GM23338 (cell line): ENCODE measurements at regions not wholly inside any gene's neighbourhood (a gene's known extent, or its start where the extent isn't known, plus 50 kb on each side); places are given as distances from the start of the nearest gene placed in this dataset.

ENCODE experiments used
- ATAC-seq: fragments of 200-7000 bp; cut with Tn5 transposase; 3 replicates; pipeline ENCODE4 v1.9.1; 2020
- DNase-seq: peaks from one replicate; pipeline ENCODE4 v3.0.0-alpha.2; 2015; ENCODE audit warnings: low spot score
- H2AFZ ChIP-seq: fragments of 200-600 bp; sonication (generic); 2 replicates; pipeline ENCODE4 v1.8.0; 2016; ENCODE audit warnings: antibody characterized with exemption, mild to moderate bottlenecking, moderate library complexity
- H3F3A ChIP-seq: fragments of 200-600 bp; sonication (generic); replicated peaks from 2 replicates; pipeline ENCODE4 v1.8.0; 2017; ENCODE audit warnings: antibody characterized with exemption, mixed run types, low read depth
- H3K27ac ChIP-seq: fragments of 200-600 bp; sonication (generic); 2 replicates; pipeline ENCODE4 v1.6.1; 2016; ENCODE audit warnings: low read depth
- H3K27me3 ChIP-seq: fragments of 200-600 bp; sonication (generic); 2 replicates; pipeline ENCODE4 v1.8.0; 2016; ENCODE audit warnings: mild to moderate bottlenecking, mixed run types, moderate library complexity; ENCODE audit not compliant: insufficient read depth
- H3K36me3 ChIP-seq: fragments of 200-600 bp; sonication (generic); 2 replicates; pipeline ENCODE4 v1.8.0; 2016; ENCODE audit warnings: mild to moderate bottlenecking; ENCODE audit not compliant: insufficient read depth
- H3K4me1 ChIP-seq: fragments of 200-600 bp; sonication (generic); 2 replicates; pipeline ENCODE4 v1.8.0; 2016; ENCODE audit warnings: mild to moderate bottlenecking, moderate library complexity; ENCODE audit not compliant: insufficient read depth
- H3K4me2 ChIP-seq: fragments of 200-600 bp; sonication (generic); 2 replicates; pipeline ENCODE4 v1.7.1; 2017; ENCODE audit warnings: mixed run types
- H3K4me3 ChIP-seq: fragments of 200-600 bp; sonication (generic); 2 replicates; pipeline ENCODE4 v1.6.1; 2016; ENCODE audit warnings: mixed run types
- H3K79me2 ChIP-seq: fragments of 200-600 bp; sonication (generic); replicated peaks from 2 replicates; pipeline ENCODE4 v1.8.0; 2017; ENCODE audit warnings: mild to moderate bottlenecking; ENCODE audit not compliant: insufficient read depth
- H3K9me2 ChIP-seq: fragments of 200-600 bp; sonication (generic); 2 replicates; pipeline ENCODE4 v1.8.0; 2017; ENCODE audit not compliant: insufficient read depth
- H4K20me1 ChIP-seq: fragments of 200-600 bp; sonication (generic); replicated peaks from 2 replicates; pipeline ENCODE4 v1.8.0; 2017; ENCODE audit warnings: mild to moderate bottlenecking; ENCODE audit not compliant: insufficient read depth
- H3K27ac Mint-ChIP-seq: 2 replicates; pipeline ENCODE4 v1.8.0; 2020; ENCODE audit warnings: inconsistent platforms, mild to moderate bottlenecking, moderate library complexity, mixed read lengths
- H3K27me3 Mint-ChIP-seq: 3 replicates; pipeline ENCODE4 v1.8.0; 2022; ENCODE audit warnings: low read depth, mild to moderate bottlenecking, moderate library complexity, mixed read lengths, inconsistent platforms; ENCODE audit not compliant: insufficient read depth, poor library complexity
- H3K36me3 Mint-ChIP-seq: 3 replicates; pipeline ENCODE4 v1.8.0; 2021; ENCODE audit warnings: low read depth, mild to moderate bottlenecking, inconsistent platforms, moderate library complexity, mixed read lengths
- H3K4me1 Mint-ChIP-seq: 3 replicates; pipeline ENCODE4 v1.8.0; 2020; ENCODE audit warnings: mild to moderate bottlenecking, inconsistent platforms, mixed read lengths
- H3K4me3 Mint-ChIP-seq: 3 replicates; pipeline ENCODE4 v1.8.0; 2021; ENCODE audit warnings: moderate library complexity, mild to moderate bottlenecking, inconsistent platforms, mixed read lengths
- H3K9me3 Mint-ChIP-seq: 3 replicates; pipeline ENCODE4 v1.8.0; 2020; ENCODE audit warnings: moderate library complexity, mild to moderate bottlenecking, inconsistent platforms, mixed read lengths
- CREB1 ChIP-seq: fragments of 250-450 bp; sonication (Bioruptor Pico); IDR thresholded peaks from 2 replicates; pipeline ENCODE4 v1.5.0; 2020; ENCODE audit warnings: low read depth, mild to moderate bottlenecking, moderate library complexity
- EZH2 ChIP-seq: fragments of 200-600 bp; sonication (generic); IDR thresholded peaks from one replicate; pipeline ENCODE4 v1.8.0; 2017; ENCODE audit warnings: antibody characterized with exemption, mild to moderate bottlenecking, low read depth; ENCODE audit not compliant: unreplicated experiment
- EZH2phosphoT487 ChIP-seq: fragments of 200-600 bp; sonication (generic); IDR thresholded peaks from one replicate; pipeline ENCODE4 v1.8.1; 2018; ENCODE audit warnings: antibody characterized with exemption; ENCODE audit not compliant: unreplicated experiment
- JUNB ChIP-seq: IDR thresholded peaks from one replicate; pipeline ENCODE4 v1.6.1; 2016; ENCODE audit warnings: antibody characterized with exemption; ENCODE audit not compliant: unreplicated experiment
- NANOG ChIP-seq: IDR thresholded peaks from 2 replicates; pipeline ENCODE4 v1.6.1; 2016; ENCODE audit warnings: antibody characterized with exemption, borderline replicate concordance
- POLR2AphosphoS5 ChIP-seq: IDR thresholded peaks from 2 replicates; pipeline ENCODE4 v1.6.1; 2016; ENCODE audit warnings: antibody characterized with exemption, low read depth
- STAT1 ChIP-seq: IDR thresholded peaks from one replicate; pipeline ENCODE4 v1.6.1; 2016; ENCODE audit warnings: antibody characterized with exemption; ENCODE audit not compliant: unreplicated experiment
- ZNF114 ChIP-seq: fragments of 250-450 bp; sonication (Bioruptor Pico); IDR thresholded peaks from 2 replicates; pipeline ENCODE4 v1.5.0; 2020; ENCODE audit warnings: mild to moderate bottlenecking, moderate library complexity
- ZNF331 ChIP-seq: fragments of 250-450 bp; sonication (Bioruptor Pico); IDR thresholded peaks from 2 replicates; pipeline ENCODE4 v1.5.0; 2020; ENCODE audit warnings: low read depth, mild to moderate bottlenecking, moderate library complexity
- TF ChIP-seq, protein P1 (sequence below): fragments of 250-450 bp; sonication (Bioruptor Pico); IDR thresholded peaks from 2 replicates; pipeline ENCODE4 v1.5.0; 2020; ENCODE audit warnings: mild to moderate bottlenecking, moderate library complexity
- TF ChIP-seq, protein P2 (sequence below): IDR thresholded peaks from 2 replicates; pipeline ENCODE4 v1.6.1; 2016; ENCODE audit warnings: antibody characterized with exemption
- TF ChIP-seq, protein P3 (sequence below): IDR thresholded peaks from one replicate; pipeline ENCODE4 v1.6.1; 2018; ENCODE audit warnings: antibody characterized with exemption; ENCODE audit not compliant: unreplicated experiment
- TF ChIP-seq, protein P4 (sequence below), 2 experiments: fragments of 200-600 bp in 1 of 2; sonication (generic) in 1 of 2; conservative IDR thresholded peaks; 2 replicates each; pipeline versions ENCODE4 v1.5.1 to v1.6.1; 2016 to 2017; ENCODE audit warnings: antibody characterized with exemption in 2 of 2, low read depth in 2 of 2, mild to moderate bottlenecking in 2 of 2, moderate library complexity in 1 of 2

DNA sequence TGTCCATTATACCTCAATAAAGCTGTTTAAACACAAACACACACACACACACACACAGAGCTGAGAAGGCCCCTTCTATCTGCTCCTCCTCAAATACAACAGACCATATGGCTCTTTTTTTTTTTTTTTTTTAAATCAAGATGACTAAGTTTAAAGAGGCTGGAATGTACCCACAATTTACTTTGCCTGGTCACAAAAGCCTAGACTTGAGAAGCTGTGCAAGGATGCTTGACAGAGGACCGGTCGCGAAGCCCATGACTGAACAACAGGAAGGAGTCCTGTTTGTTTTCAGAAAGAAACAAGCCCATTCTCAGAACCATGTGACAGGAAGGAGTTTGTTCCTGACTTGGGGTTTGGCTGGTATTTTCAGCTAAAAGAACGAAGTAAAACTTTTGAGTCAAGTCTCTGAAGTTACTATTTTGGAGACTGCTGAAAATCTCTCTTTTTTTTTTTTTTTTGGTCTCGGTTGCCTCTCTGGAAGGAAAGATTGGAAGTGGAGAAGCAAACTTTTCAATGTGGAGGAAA, 650.9 kb upstream of the TENM3 start:
- no peak overlapping the region for H3K27ac Mint-ChIP-seq
- no peak overlapping the region for H3K4me3 ChIP-seq
- peaks cover 4% of the 10 kb centered on the region for H3K27me3 Mint-ChIP-seq
- peaks cover 7% of the 10 kb centered on the region; the same call in 1 of the 2 replicates for H3K9me2 ChIP-seq
- H3K4me3 Mint-ChIP-seq, result no peak overlapping the region
- no peaks in the 10 kb centered on the region for H3K79me2 ChIP-seq
- H2AFZ ChIP-seq, result peak overlapping the region; percentile 76; the same call in 1 of the 2 replicates
- H3K36me3 Mint-ChIP-seq, result no peaks in the 10 kb centered on the region
- H3K4me1 Mint-ChIP-seq, result no peaks in the 10 kb centered on the region
- TF ChIP-seq EZH2phosphoT487 (no peak), NANOG (no peak), ZNF331 (CRISPR knock-in tag) (no peak), ZNF114 (CRISPR knock-in tag) (no peak), POLR2AphosphoS5 (no peak), JUNB (no peak), STAT1 (no peak), CREB1 (CRISPR knock-in tag) (no peak), EZH2 (no peak)
- TF ChIP-seq, protein P1, sequence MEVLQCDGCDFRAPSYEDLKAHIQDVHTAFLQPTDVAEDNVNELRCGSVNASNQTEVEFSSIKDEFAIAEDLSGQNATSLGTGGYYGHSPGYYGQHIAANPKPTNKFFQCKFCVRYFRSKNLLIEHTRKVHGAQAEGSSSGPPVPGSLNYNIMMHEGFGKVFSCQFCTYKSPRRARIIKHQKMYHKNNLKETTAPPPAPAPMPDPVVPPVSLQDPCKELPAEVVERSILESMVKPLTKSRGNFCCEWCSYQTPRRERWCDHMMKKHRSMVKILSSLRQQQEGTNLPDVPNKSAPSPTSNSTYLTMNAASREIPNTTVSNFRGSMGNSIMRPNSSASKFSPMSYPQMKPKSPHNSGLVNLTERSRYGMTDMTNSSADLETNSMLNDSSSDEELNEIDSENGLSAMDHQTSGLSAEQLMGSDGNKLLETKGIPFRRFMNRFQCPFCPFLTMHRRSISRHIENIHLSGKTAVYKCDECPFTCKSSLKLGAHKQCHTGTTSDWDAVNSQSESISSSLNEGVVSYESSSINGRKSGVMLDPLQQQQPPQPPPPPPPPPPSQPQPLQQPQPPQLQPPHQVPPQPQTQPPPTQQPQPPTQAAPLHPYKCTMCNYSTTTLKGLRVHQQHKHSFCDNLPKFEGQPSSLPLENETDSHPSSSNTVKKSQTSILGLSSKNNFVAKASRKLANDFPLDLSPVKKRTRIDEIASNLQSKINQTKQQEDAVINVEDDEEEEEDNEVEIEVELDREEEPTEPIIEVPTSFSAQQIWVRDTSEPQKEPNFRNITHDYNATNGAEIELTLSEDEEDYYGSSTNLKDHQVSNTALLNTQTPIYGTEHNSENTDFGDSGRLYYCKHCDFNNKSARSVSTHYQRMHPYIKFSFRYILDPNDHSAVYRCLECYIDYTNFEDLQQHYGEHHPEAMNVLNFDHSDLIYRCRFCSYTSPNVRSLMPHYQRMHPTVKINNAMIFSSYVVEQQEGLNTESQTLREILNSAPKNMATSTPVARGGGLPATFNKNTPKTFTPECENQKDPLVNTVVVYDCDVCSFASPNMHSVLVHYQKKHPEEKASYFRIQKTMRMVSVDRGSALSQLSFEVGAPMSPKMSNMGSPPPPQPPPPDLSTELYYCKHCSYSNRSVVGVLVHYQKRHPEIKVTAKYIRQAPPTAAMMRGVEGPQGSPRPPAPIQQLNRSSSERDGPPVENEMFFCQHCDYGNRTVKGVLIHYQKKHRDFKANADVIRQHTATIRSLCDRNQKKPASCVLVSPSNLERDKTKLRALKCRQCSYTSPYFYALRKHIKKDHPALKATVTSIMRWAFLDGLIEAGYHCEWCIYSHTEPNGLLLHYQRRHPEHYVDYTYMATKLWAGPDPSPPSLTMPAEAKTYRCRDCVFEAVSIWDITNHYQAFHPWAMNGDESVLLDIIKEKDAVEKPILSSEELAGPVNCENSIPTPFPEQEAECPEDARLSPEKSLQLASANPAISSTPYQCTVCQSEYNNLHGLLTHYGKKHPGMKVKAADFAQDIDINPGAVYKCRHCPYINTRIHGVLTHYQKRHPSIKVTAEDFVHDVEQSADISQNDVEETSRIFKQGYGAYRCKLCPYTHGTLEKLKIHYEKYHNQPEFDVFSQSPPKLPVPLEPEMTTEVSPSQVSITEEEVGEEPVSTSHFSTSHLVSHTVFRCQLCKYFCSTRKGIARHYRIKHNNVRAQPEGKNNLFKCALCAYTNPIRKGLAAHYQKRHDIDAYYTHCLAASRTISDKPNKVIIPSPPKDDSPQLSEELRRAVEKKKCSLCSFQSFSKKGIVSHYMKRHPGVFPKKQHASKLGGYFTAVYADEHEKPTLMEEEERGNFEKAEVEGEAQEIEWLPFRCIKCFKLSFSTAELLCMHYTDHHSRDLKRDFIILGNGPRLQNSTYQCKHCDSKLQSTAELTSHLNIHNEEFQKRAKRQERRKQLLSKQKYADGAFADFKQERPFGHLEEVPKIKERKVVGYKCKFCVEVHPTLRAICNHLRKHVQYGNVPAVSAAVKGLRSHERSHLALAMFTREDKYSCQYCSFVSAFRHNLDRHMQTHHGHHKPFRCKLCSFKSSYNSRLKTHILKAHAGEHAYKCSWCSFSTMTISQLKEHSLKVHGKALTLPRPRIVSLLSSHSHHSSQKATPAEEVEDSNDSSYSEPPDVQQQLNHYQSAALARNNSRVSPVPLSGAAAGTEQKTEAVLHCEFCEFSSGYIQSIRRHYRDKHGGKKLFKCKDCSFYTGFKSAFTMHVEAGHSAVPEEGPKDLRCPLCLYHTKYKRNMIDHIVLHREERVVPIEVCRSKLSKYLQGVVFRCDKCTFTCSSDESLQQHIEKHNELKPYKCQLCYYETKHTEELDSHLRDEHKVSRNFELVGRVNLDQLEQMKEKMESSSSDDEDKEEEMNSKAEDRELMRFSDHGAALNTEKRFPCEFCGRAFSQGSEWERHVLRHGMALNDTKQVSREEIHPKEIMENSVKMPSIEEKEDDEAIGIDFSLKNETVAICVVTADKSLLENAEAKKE, result no peak
- TF ChIP-seq, protein P2, sequence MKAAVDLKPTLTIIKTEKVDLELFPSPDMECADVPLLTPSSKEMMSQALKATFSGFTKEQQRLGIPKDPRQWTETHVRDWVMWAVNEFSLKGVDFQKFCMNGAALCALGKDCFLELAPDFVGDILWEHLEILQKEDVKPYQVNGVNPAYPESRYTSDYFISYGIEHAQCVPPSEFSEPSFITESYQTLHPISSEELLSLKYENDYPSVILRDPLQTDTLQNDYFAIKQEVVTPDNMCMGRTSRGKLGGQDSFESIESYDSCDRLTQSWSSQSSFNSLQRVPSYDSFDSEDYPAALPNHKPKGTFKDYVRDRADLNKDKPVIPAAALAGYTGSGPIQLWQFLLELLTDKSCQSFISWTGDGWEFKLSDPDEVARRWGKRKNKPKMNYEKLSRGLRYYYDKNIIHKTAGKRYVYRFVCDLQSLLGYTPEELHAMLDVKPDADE, result no peak
- TF ChIP-seq, protein P3, sequence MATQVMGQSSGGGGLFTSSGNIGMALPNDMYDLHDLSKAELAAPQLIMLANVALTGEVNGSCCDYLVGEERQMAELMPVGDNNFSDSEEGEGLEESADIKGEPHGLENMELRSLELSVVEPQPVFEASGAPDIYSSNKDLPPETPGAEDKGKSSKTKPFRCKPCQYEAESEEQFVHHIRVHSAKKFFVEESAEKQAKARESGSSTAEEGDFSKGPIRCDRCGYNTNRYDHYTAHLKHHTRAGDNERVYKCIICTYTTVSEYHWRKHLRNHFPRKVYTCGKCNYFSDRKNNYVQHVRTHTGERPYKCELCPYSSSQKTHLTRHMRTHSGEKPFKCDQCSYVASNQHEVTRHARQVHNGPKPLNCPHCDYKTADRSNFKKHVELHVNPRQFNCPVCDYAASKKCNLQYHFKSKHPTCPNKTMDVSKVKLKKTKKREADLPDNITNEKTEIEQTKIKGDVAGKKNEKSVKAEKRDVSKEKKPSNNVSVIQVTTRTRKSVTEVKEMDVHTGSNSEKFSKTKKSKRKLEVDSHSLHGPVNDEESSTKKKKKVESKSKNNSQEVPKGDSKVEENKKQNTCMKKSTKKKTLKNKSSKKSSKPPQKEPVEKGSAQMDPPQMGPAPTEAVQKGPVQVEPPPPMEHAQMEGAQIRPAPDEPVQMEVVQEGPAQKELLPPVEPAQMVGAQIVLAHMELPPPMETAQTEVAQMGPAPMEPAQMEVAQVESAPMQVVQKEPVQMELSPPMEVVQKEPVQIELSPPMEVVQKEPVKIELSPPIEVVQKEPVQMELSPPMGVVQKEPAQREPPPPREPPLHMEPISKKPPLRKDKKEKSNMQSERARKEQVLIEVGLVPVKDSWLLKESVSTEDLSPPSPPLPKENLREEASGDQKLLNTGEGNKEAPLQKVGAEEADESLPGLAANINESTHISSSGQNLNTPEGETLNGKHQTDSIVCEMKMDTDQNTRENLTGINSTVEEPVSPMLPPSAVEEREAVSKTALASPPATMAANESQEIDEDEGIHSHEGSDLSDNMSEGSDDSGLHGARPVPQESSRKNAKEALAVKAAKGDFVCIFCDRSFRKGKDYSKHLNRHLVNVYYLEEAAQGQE, result no peak
- TF ChIP-seq, protein P4, sequence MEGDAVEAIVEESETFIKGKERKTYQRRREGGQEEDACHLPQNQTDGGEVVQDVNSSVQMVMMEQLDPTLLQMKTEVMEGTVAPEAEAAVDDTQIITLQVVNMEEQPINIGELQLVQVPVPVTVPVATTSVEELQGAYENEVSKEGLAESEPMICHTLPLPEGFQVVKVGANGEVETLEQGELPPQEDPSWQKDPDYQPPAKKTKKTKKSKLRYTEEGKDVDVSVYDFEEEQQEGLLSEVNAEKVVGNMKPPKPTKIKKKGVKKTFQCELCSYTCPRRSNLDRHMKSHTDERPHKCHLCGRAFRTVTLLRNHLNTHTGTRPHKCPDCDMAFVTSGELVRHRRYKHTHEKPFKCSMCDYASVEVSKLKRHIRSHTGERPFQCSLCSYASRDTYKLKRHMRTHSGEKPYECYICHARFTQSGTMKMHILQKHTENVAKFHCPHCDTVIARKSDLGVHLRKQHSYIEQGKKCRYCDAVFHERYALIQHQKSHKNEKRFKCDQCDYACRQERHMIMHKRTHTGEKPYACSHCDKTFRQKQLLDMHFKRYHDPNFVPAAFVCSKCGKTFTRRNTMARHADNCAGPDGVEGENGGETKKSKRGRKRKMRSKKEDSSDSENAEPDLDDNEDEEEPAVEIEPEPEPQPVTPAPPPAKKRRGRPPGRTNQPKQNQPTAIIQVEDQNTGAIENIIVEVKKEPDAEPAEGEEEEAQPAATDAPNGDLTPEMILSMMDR (conservative IDR thresholded peaks at IDR 0.05; ENCODE audit: low read depth in 2 of 2), result no peak
- no peaks in the 10 kb centered on the region for H3K9me3 Mint-ChIP-seq
- H4K20me1 ChIP-seq, result no peaks in the 10 kb centered on the region
- ATAC-seq, result no peak
- H3K4me1 ChIP-seq, result no peaks in the 10 kb centered on the region
- no peaks in the 10 kb centered on the region for H3F3A ChIP-seq
- H3K36me3 ChIP-seq, result no peaks in the 10 kb centered on the region
- no peaks in the 10 kb centered on the region for H3K27me3 ChIP-seq
- H3K27ac ChIP-seq, result no peak overlapping the region
- no peak overlapping the region for H3K4me2 ChIP-seq
- no peak for DNase-seq
